Inflammatory macrophage treated with lipopolysaccharide for 4 hours (primary cell): ENCODE measurements at regions not wholly inside any gene's neighbourhood (a gene's known extent, or its start where the extent isn't known, plus 50 kb on each side); places are given as distances from the start of the nearest gene placed in this dataset.
"Not testable (repeated sequence)": the region's sequence is repeated elsewhere in the genome, so short reads cannot be mapped to it uniquely, and the experiment has no call there.

ENCODE experiments used
- DNase-seq: peaks from one replicate; pipeline ENCODE4 v3.0.0-alpha.2; 2020

GRCh38 chr5:34329611-34330108 lies 286.6 kb upstream of the C1QTNF3 start:
- not testable (repeated sequence) for DNase-seq

GRCh38 chr5:34331928-34332454 lies 289.0 kb upstream of the C1QTNF3 start:
- not testable (repeated sequence) for DNase-seq

- not testable (repeated sequence) for DNase-seq
Measured at GRCh38 chr5:34339408-34340001, 296.5 kb upstream of the C1QTNF3 start.

- DNase-seq = not testable (repeated sequence)
Measured at GRCh38 chr5:34354440-34354839, 301.7 kb upstream of the RAI14 start.

- DNase-seq = not testable (repeated sequence)
Measured at GRCh38 chr5:34371417-34371816, 284.7 kb upstream of the RAI14 start.

- not testable (repeated sequence) for DNase-seq
Measured at GRCh38 chr5:34371817-34372216, 284.3 kb upstream of the RAI14 start.

GRCh38 chr5:34372739-34373138 lies 283.4 kb upstream of the RAI14 start:
- not testable (repeated sequence) for DNase-seq

GRCh38 chr5:34377651-34378050 lies 278.5 kb upstream of the RAI14 start:
- DNase-seq = not testable (repeated sequence)

- DNase-seq = not testable (repeated sequence)
Measured at GRCh38 chr5:34378498-34378897, 277.6 kb upstream of the RAI14 start.

- not testable (repeated sequence) for DNase-seq
Measured at GRCh38 chr5:34388754-34389153, 267.4 kb upstream of the RAI14 start.

GRCh38 chr5:34409373-34409772 lies 246.8 kb upstream of the RAI14 start:
- DNase-seq = no peak

GRCh38 chr5:34410411-34411139 lies 245.6 kb upstream of the RAI14 start:
- no peak for DNase-seq

- DNase-seq = no peak
Measured at GRCh38 chr5:34411470-34412346, 244.4 kb upstream of the RAI14 start.

GRCh38 chr5:34412736-34413135 lies 243.4 kb upstream of the RAI14 start:
- no peak for DNase-seq

GRCh38 chr5:34415559-34416198 lies 240.4 kb upstream of the RAI14 start:
- peak; percentile 6 for DNase-seq

- DNase-seq = no peak
Measured at GRCh38 chr5:34416501-34417008, 239.6 kb upstream of the RAI14 start.

GRCh38 chr5:34420191-34420590 lies 235.9 kb upstream of the RAI14 start:
- DNase-seq = not testable (repeated sequence)

GRCh38 chr5:34436761-34437501 lies 219.2 kb upstream of the RAI14 start:
- DNase-seq = no peak

- no peak for DNase-seq
Measured at GRCh38 chr5:34439601-34440000, 216.5 kb upstream of the RAI14 start.

- DNase-seq = not testable (repeated sequence)
Measured at GRCh38 chr5:34441767-34442166, 214.4 kb upstream of the RAI14 start.

- no peak for DNase-seq
Measured at GRCh38 chr5:34447424-34447823, 208.7 kb upstream of the RAI14 start.

- DNase-seq = no peak
Measured at GRCh38 chr5:34449639-34450038, 206.5 kb upstream of the RAI14 start.
